SK-N-SH treated with all-trans-retinoic acid at 6 μM for 48 hours (cell line): ENCODE measurements at regions not wholly inside any gene's neighbourhood (a gene's known extent, or its start where the extent isn't known, plus 50 kb on each side); places are given as distances from the start of the nearest gene placed in this dataset.

Experiments
- ARNTL ChIP-seq: fragments of 450-650 bp; formaldehyde crosslinking; IDR thresholded peaks from 2 replicates; pipeline ENCODE4 v1.5.0; 2020; ENCODE audit warnings: low read depth, mild to moderate bottlenecking, moderate library complexity, borderline replicate concordance
- CREB5 ChIP-seq: fragments of 250-450 bp; sonication (Bioruptor Pico); IDR thresholded peaks from 2 replicates; pipeline ENCODE4 v1.5.1; 2020; ENCODE audit warnings: low read depth, mild to moderate bottlenecking, moderate library complexity
- CSRNP3 ChIP-seq: fragments of 250-450 bp; sonication (Bioruptor Pico); IDR thresholded peaks from 2 replicates; pipeline ENCODE4 v1.5.1; 2021; ENCODE audit warnings: mild to moderate bottlenecking, moderate library complexity
- ESRRG ChIP-seq: fragments of 250-450 bp; sonication (Bioruptor Pico); IDR thresholded peaks from 2 replicates; pipeline ENCODE4 v1.6.1; 2021; ENCODE audit warnings: mild to moderate bottlenecking
- ISL1 ChIP-seq: fragments of 250-450 bp; sonication (Bioruptor Pico); IDR thresholded peaks from 2 replicates; pipeline ENCODE4 v2.1.2; 2022; ENCODE audit warnings: mild to moderate bottlenecking, moderate library complexity
- PATZ1 ChIP-seq: fragments of 250-450 bp; sonication (Bioruptor Pico); IDR thresholded peaks from 2 replicates; pipeline ENCODE4 v1.8.0; 2020; ENCODE audit warnings: mild to moderate bottlenecking, moderate library complexity, borderline replicate concordance
- RARB ChIP-seq: fragments of 250-450 bp; sonication (Bioruptor Pico); IDR thresholded peaks from 2 replicates; pipeline ENCODE4 v1.8.0; 2021; ENCODE audit warnings: mild to moderate bottlenecking, moderate library complexity
- TCF4 ChIP-seq: fragments of 250-450 bp; sonication (Bioruptor Pico); IDR thresholded peaks from 2 replicates; pipeline ENCODE4 v1.8.0; 2021; ENCODE audit warnings: mild to moderate bottlenecking, moderate library complexity, borderline replicate concordance
- TOX ChIP-seq: fragments of 250-450 bp; sonication (Bioruptor Pico); IDR thresholded peaks from 2 replicates; pipeline ENCODE4 v1.8.0; 2021; ENCODE audit warnings: mild to moderate bottlenecking, moderate library complexity, borderline replicate concordance
- ZC3H10 ChIP-seq: fragments of 250-450 bp; sonication (Bioruptor Pico); IDR thresholded peaks from 2 replicates; pipeline ENCODE4 v1.5.1; 2021; ENCODE audit warnings: mild to moderate bottlenecking, moderate library complexity
- ZFP3 ChIP-seq: fragments of 250-450 bp; sonication (Bioruptor Pico); IDR thresholded peaks from 2 replicates; pipeline ENCODE4 v1.5.0; 2020; ENCODE audit warnings: mild to moderate bottlenecking, moderate library complexity
- ZFP30 ChIP-seq: fragments of 450-650 bp; formaldehyde crosslinking; IDR thresholded peaks from 2 replicates; pipeline ENCODE4 v1.5.0; 2022; ENCODE audit warnings: mild to moderate bottlenecking, moderate library complexity
- ZNF565 ChIP-seq: fragments of 450-650 bp; formaldehyde crosslinking; conservative IDR thresholded peaks from 2 replicates; pipeline ENCODE4 v1.5.0; 2020; ENCODE audit warnings: low read depth, mild to moderate bottlenecking, moderate library complexity

- TF ChIP-seq RARB (CRISPR knock-in tag) (no peak), ZFP30 (no peak), ZFP3 (CRISPR knock-in tag) (no peak), PATZ1 (CRISPR knock-in tag) (no peak), CREB5 (CRISPR knock-in tag) (no peak), CSRNP3 (CRISPR knock-in tag) (no peak), TOX (no peak), ARNTL (CRISPR knock-in tag) (no peak), ZC3H10 (CRISPR knock-in tag) (no peak), ISL1 (CRISPR knock-in tag) (no peak), ZNF565 (CRISPR knock-in tag) (no peak), TCF4 (CRISPR knock-in tag) (no peak), ESRRG (no peak)
These were observed 341.9 kb downstream of the C12orf75 start for GRCh38 chr12:105672121-105672975.
